Liver (tissue), 8 donors: ENCODE measurements at regions not wholly inside any gene's neighbourhood (a gene's known extent, or its start where the extent isn't known, plus 50 kb on each side); places are given as distances from the start of the nearest gene placed in this dataset.

Source experiments
- DNase-seq: peaks from one replicate; pipeline ENCODE4 v3.0.0-alpha.2; 2017; ENCODE audit warnings: low spot score
- H3K27ac ChIP-seq, 2 donors: one replicate each; pipeline ENCODE4 v1.7.0; 2013; ENCODE audit warnings: inconsistent platforms in 2 of 2, low read length in 2 of 2, control low read depth in 1 of 2, low read depth in 1 of 2, mild to moderate bottlenecking in 1 of 2
- H3K27me3 ChIP-seq, 4 donors: one replicate each; pipeline versions ENCODE4 v1.6.1 to v1.7.0; 2013; ENCODE audit warnings: low read length in 3 of 4, inconsistent platforms in 1 of 4, mild to moderate bottlenecking in 1 of 4, moderate library complexity in 1 of 4; ENCODE audit not compliant: control insufficient read depth in 4 of 4, insufficient read depth in 4 of 4
- H3K36me3 ChIP-seq, 4 donors: one replicate each; pipeline versions ENCODE4 v1.6.1 to v1.7.0; 2013; ENCODE audit warnings: low read length in 3 of 4, mild to moderate bottlenecking in 3 of 4, low read depth in 1 of 4, moderate library complexity in 1 of 4; ENCODE audit not compliant: control insufficient read depth in 4 of 4, insufficient read depth in 3 of 4
- H3K4me1 ChIP-seq, 4 donors: one replicate each; pipeline versions ENCODE4 v1.6.1 to v1.7.0; 2013; ENCODE audit warnings: low read length in 3 of 4, mild to moderate bottlenecking in 3 of 4, moderate library complexity in 1 of 4; ENCODE audit not compliant: control insufficient read depth in 4 of 4, insufficient read depth in 4 of 4
- H3K4me3 ChIP-seq, 3 donors: one replicate each; pipeline versions ENCODE4 v1.6.1 to v1.7.0; 2013; ENCODE audit warnings: low read length in 3 of 3, control low read depth in 1 of 3, low read depth in 1 of 3, mild to moderate bottlenecking in 1 of 3
- H3K9ac ChIP-seq, 2 donors: one replicate each; pipeline ENCODE4 v1.7.0; 2013; ENCODE audit warnings: low read length in 2 of 2, mild to moderate bottlenecking in 2 of 2, moderate library complexity in 2 of 2, control low read depth in 1 of 2, low read depth in 1 of 2
- H3K9me3 ChIP-seq, 4 donors: one replicate each; pipeline versions ENCODE4 v1.6.1 to v1.7.0; 2013; ENCODE audit warnings: low read length in 3 of 4; ENCODE audit not compliant: control insufficient read depth in 4 of 4
- FOXA1 ChIP-seq: IDR thresholded peaks from 2 replicates; pipeline ENCODE4 v1.6.1; 2016; ENCODE audit warnings: antibody characterized with exemption
- FOXA2 ChIP-seq: IDR thresholded peaks from 2 replicates; pipeline ENCODE4 v1.6.1; 2016; ENCODE audit warnings: antibody characterized with exemption
- GABPA ChIP-seq, 2 donors: IDR thresholded peaks in 1 of 2; conservative IDR thresholded peaks in 1 of 2; 2 replicates each; pipeline ENCODE4 v1.6.1; 2016; ENCODE audit warnings: antibody characterized with exemption in 2 of 2, mild to moderate bottlenecking in 1 of 2, moderate library complexity in 1 of 2
- HNF4A ChIP-seq, 2 donors: conservative IDR thresholded peaks; 2 replicates each; pipeline ENCODE4 v1.6.1; 2016; ENCODE audit warnings: antibody characterized with exemption in 2 of 2, mild to moderate bottlenecking in 2 of 2
- HNF4G ChIP-seq: IDR thresholded peaks from 2 replicates; pipeline ENCODE4 v1.6.1; 2016; ENCODE audit warnings: antibody characterized with exemption
- NR2F2 ChIP-seq: IDR thresholded peaks from 2 replicates; pipeline ENCODE4 v1.6.1; 2016; ENCODE audit warnings: antibody characterized with exemption
- RAD21 ChIP-seq, 2 donors: IDR thresholded peaks; 2 replicates each; pipeline ENCODE4 v1.6.1; 2016; ENCODE audit warnings: antibody characterized with exemption in 2 of 2, mild to moderate bottlenecking in 2 of 2
- RXRA ChIP-seq, 2 donors: IDR thresholded peaks; 2 replicates each; pipeline ENCODE4 v1.6.1; 2017 to 2018; ENCODE audit warnings: antibody characterized with exemption in 2 of 2, mild to moderate bottlenecking in 1 of 2
- TAF1 ChIP-seq: conservative IDR thresholded peaks from 2 replicates; pipeline ENCODE4 v1.6.1; 2016; ENCODE audit warnings: antibody characterized with exemption, mild to moderate bottlenecking
- WGBS: extraction: QIAGEN DNeasy Blood & Tissue Kit; methylation state at CpG from one replicate; pipeline ENCODE4 v1.1.7; 2013; 5-methylcytosine and 5-hydroxymethylcytosine counted together
- TF ChIP-seq, protein P1 (sequence below): IDR thresholded peaks from 2 replicates; pipeline ENCODE4 v1.6.1; 2016; ENCODE audit warnings: antibody characterized with exemption
- TF ChIP-seq, protein P2 (sequence below): fragments of 150-350 bp; IDR thresholded peaks from 2 replicates; pipeline ENCODE4 v1.5.1; 2017; ENCODE audit warnings: improper control_type of control experiment, low read depth, low read length; ENCODE audit not compliant: missing input control
- TF ChIP-seq, protein P3 (sequence below): IDR thresholded peaks from 2 replicates; pipeline ENCODE4 v1.6.1; 2016; ENCODE audit warnings: antibody characterized with exemption
- TF ChIP-seq, protein P4 (sequence below): IDR thresholded peaks from 2 replicates; pipeline ENCODE4 v1.6.1; 2016; ENCODE audit warnings: antibody characterized with exemption
- TF ChIP-seq, protein P5 (sequence below): IDR thresholded peaks from 2 replicates; pipeline ENCODE4 v1.6.1; 2016; ENCODE audit warnings: antibody characterized with exemption, mild to moderate bottlenecking
- donor health status: healthy.
- donor health status: healthy.
- donor health status: healthy.
- donor health status: healthy.
- donor health status: healthy.

DNA sequence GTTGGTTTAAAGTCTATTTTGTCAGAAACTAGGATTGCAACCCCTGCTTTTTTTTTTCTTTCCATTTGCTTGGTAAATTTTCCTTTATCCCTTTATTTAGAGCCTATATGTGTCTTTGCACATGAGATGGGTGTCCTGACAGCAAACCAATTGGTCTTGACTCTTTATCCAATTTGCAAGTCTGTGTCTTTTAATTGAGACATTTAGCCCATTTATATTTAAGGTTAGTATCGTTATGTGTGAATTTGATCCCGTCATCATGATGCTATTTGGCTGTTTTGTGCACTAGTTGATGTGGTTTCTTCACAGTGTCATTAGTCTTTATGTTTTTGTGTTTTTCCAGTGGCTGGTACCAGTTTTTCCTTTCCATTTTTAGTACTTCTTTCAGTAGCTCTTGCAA lies 127.7 kb upstream of the ZNF267 start (continued):
- TF ChIP-seq, protein P1, sequence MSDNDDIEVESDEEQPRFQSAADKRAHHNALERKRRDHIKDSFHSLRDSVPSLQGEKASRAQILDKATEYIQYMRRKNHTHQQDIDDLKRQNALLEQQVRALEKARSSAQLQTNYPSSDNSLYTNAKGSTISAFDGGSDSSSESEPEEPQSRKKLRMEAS = no peak

DNA sequence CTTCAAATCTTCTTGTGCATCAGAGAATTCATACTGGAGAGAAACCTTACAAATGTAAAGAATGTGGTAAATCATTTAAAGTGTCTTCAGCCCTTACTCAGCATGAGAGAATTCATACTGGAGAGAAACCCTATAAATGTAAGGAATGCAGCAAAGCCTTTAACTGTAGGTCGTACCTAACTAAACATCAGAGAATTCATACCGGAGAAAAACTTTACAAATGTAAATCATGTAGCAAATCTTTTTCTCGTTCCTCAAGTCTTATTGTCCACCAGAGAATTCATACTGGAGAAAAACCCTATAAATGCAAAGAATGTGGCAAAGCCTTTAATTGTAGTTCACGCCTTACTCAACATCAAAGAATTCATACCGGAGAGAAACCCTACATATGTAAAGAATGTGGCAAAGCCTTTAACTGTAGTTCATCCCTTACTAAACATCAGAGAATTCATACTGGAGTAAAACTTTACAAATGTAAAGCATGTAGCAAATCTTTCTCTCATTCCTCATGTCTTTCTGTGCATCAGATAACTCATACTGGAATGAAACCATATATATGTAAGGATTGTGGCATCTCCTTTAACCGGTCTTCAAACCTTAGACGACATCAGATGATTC lies 118.5 kb upstream of the ZNF267 start:
- no peak for DNase-seq
- Histone ChIP-seq H3K27me3 (no peaks in the 10 kb centered on the region), H3K27ac (no peak overlapping the region), H3K36me3 (peaks cover 7 to 49% (median 30%) of the 10 kb centered on the region in 4 donors), H3K4me3 (peak overlapping the region in 2 of 3 donors; percentile 19 to 72), H3K4me1 (no peaks in the 10 kb centered on the region), H3K9ac (no peak overlapping the region), H3K9me3 (peaks cover 21 to 90% (median 53%) of the 10 kb centered on the region in 4 donors)
- WGBS = 97% methylated on average over 7 of the region's 7 CpGs
- TF ChIP-seq FOXA1 (no peak), RAD21 (IDR thresholded peaks at IDR 0.05) (no peak), HNF4A (conservative IDR thresholded peaks at IDR 0.05) (no peak), GABPA (IDR thresholded peaks at IDR 0.05 in 1 of 2, conservative IDR thresholded peaks at IDR 0.05 in 1 of 2) (no peak), RXRA (IDR thresholded peaks at IDR 0.05) (no peak), FOXA2 (no peak), NR2F2 (no peak), TAF1 (no peak), HNF4G (no peak)
- TF ChIP-seq, protein P1 = no peak
- TF ChIP-seq, protein P2, sequence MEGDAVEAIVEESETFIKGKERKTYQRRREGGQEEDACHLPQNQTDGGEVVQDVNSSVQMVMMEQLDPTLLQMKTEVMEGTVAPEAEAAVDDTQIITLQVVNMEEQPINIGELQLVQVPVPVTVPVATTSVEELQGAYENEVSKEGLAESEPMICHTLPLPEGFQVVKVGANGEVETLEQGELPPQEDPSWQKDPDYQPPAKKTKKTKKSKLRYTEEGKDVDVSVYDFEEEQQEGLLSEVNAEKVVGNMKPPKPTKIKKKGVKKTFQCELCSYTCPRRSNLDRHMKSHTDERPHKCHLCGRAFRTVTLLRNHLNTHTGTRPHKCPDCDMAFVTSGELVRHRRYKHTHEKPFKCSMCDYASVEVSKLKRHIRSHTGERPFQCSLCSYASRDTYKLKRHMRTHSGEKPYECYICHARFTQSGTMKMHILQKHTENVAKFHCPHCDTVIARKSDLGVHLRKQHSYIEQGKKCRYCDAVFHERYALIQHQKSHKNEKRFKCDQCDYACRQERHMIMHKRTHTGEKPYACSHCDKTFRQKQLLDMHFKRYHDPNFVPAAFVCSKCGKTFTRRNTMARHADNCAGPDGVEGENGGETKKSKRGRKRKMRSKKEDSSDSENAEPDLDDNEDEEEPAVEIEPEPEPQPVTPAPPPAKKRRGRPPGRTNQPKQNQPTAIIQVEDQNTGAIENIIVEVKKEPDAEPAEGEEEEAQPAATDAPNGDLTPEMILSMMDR = no peak
- TF ChIP-seq, protein P3, sequence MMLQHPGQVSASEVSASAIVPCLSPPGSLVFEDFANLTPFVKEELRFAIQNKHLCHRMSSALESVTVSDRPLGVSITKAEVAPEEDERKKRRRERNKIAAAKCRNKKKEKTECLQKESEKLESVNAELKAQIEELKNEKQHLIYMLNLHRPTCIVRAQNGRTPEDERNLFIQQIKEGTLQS = no peak
- TF ChIP-seq, protein P4, sequence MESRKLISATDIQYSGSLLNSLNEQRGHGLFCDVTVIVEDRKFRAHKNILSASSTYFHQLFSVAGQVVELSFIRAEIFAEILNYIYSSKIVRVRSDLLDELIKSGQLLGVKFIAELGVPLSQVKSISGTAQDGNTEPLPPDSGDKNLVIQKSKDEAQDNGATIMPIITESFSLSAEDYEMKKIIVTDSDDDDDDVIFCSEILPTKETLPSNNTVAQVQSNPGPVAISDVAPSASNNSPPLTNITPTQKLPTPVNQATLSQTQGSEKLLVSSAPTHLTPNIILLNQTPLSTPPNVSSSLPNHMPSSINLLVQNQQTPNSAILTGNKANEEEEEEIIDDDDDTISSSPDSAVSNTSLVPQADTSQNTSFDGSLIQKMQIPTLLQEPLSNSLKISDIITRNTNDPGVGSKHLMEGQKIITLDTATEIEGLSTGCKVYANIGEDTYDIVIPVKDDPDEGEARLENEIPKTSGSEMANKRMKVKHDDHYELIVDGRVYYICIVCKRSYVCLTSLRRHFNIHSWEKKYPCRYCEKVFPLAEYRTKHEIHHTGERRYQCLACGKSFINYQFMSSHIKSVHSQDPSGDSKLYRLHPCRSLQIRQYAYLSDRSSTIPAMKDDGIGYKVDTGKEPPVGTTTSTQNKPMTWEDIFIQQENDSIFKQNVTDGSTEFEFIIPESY = no peak

DNA sequence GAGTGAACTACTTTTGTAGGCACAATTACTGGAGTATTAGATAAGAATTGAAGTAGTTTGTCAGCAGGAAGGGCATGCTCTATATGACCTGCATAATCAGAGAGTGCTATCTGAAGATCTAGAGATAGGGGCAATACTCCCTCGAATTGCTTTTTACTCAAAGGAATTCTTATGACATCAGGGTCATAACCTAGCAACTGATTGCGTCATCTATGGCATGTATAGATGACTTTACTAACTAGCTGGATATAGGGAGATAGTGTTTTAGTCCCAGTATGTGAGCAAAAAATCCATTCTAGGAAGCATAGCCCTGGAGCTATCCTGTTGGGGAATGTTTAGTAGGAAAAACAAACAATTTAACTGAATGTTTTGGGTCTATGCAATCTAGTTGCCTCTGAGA lies 109.5 kb upstream of the ZNF267 start:
- no peak for DNase-seq
- H3K4me3 ChIP-seq = peak overlapping the region in 2 of 3 donors; percentile 27 to 56
- H3K9me3 ChIP-seq = peaks cover 34 to 80% (median 50%) of the 10 kb centered on the region in 4 donors
- WGBS = 96% methylated on average over 2 of the region's 2 CpGs
- no peak overlapping the region for H3K27ac ChIP-seq
- TF ChIP-seq, protein P2 = no peak
- no peak for TF ChIP-seq FOXA2
- no peak for TF ChIP-seq FOXA1
- no peak for TF ChIP-seq RAD21 (IDR thresholded peaks at IDR 0.05)
- TF ChIP-seq, protein P5, sequence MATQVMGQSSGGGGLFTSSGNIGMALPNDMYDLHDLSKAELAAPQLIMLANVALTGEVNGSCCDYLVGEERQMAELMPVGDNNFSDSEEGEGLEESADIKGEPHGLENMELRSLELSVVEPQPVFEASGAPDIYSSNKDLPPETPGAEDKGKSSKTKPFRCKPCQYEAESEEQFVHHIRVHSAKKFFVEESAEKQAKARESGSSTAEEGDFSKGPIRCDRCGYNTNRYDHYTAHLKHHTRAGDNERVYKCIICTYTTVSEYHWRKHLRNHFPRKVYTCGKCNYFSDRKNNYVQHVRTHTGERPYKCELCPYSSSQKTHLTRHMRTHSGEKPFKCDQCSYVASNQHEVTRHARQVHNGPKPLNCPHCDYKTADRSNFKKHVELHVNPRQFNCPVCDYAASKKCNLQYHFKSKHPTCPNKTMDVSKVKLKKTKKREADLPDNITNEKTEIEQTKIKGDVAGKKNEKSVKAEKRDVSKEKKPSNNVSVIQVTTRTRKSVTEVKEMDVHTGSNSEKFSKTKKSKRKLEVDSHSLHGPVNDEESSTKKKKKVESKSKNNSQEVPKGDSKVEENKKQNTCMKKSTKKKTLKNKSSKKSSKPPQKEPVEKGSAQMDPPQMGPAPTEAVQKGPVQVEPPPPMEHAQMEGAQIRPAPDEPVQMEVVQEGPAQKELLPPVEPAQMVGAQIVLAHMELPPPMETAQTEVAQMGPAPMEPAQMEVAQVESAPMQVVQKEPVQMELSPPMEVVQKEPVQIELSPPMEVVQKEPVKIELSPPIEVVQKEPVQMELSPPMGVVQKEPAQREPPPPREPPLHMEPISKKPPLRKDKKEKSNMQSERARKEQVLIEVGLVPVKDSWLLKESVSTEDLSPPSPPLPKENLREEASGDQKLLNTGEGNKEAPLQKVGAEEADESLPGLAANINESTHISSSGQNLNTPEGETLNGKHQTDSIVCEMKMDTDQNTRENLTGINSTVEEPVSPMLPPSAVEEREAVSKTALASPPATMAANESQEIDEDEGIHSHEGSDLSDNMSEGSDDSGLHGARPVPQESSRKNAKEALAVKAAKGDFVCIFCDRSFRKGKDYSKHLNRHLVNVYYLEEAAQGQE = no peak
- TF ChIP-seq GABPA (IDR thresholded peaks at IDR 0.05 in 1 of 2, conservative IDR thresholded peaks at IDR 0.05 in 1 of 2) = no peak
- TF ChIP-seq, protein P3 = no peak
- TF ChIP-seq NR2F2 = no peak
- no peak overlapping the region for H3K9ac ChIP-seq
- no peaks in the 10 kb centered on the region for H3K27me3 ChIP-seq
- peaks cover 0 to 11% (median 5%) of the 10 kb centered on the region in 4 donors for H3K36me3 ChIP-seq
- no peaks in the 10 kb centered on the region for H3K4me1 ChIP-seq
